ENCODE measurements at regions not wholly inside any gene's neighbourhood (a gene's known extent, or its start where the extent isn't known, plus 50 kb on each side); places are given as distances from the start of the nearest gene placed in this dataset.

- no peak for TF ChIP-seq POLR2A (IDR thresholded peaks at IDR 0.05)
- TF ChIP-seq, protein P1, sequence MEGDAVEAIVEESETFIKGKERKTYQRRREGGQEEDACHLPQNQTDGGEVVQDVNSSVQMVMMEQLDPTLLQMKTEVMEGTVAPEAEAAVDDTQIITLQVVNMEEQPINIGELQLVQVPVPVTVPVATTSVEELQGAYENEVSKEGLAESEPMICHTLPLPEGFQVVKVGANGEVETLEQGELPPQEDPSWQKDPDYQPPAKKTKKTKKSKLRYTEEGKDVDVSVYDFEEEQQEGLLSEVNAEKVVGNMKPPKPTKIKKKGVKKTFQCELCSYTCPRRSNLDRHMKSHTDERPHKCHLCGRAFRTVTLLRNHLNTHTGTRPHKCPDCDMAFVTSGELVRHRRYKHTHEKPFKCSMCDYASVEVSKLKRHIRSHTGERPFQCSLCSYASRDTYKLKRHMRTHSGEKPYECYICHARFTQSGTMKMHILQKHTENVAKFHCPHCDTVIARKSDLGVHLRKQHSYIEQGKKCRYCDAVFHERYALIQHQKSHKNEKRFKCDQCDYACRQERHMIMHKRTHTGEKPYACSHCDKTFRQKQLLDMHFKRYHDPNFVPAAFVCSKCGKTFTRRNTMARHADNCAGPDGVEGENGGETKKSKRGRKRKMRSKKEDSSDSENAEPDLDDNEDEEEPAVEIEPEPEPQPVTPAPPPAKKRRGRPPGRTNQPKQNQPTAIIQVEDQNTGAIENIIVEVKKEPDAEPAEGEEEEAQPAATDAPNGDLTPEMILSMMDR (IDR thresholded peaks at IDR 0.05): no peak
Measured at GRCh38 chr4:115376866-115377265, 263.4 kb upstream of the NDST4 start.
